ENCODE measurements at regions not wholly inside any gene's neighbourhood (a gene's known extent, or its start where the extent isn't known, plus 50 kb on each side); places are given as distances from the start of the nearest gene placed in this dataset.
"Not testable (repeated sequence)": the region's sequence is repeated elsewhere in the genome, so short reads cannot be mapped to it uniquely, and the experiment has no call there.

DNA sequence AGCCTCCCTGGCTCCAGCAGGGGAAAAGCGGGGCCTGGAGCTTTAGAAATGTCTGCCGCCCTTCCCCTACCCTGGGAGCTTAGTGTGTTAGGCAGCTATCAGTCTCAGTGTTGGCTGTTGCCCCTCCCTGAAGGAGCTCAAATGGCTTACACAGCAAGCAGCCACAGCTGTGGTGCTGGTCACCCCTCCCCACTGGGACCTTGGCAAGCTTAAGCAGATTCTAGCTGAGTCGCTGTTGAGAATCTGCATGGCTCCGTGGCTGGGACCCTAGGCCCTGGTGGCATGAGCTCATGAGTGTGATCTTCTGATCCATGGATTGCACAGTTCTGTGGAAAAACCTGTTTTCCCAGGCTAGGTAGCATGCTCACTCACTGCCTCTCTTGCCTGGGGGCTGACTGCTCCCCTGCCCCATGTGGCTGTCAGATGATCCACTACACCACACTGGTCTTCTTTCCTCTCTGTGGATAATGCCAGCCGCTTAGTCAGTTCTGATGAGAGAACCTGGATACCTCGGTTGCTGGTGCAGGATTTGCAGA lies 714.0 kb downstream of the MAFB start:
- TF ChIP-seq, protein P1, sequence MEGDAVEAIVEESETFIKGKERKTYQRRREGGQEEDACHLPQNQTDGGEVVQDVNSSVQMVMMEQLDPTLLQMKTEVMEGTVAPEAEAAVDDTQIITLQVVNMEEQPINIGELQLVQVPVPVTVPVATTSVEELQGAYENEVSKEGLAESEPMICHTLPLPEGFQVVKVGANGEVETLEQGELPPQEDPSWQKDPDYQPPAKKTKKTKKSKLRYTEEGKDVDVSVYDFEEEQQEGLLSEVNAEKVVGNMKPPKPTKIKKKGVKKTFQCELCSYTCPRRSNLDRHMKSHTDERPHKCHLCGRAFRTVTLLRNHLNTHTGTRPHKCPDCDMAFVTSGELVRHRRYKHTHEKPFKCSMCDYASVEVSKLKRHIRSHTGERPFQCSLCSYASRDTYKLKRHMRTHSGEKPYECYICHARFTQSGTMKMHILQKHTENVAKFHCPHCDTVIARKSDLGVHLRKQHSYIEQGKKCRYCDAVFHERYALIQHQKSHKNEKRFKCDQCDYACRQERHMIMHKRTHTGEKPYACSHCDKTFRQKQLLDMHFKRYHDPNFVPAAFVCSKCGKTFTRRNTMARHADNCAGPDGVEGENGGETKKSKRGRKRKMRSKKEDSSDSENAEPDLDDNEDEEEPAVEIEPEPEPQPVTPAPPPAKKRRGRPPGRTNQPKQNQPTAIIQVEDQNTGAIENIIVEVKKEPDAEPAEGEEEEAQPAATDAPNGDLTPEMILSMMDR (IDR thresholded peaks at IDR 0.05; ENCODE audit: insufficient read depth, low read length, poor library complexity, severe bottlenecking) = no peak
- no peak for DNase-seq (ENCODE audit: low read depth)
- H3K36me3 ChIP-seq (ENCODE audit: control insufficient read depth, insufficient read depth, low read length) = no peaks in the 10 kb centered on the region
- no peaks in the 10 kb centered on the region for H3K27me3 ChIP-seq (ENCODE audit: control insufficient read depth, insufficient read depth, low read length)
- no peak overlapping the region for H3K4me3 ChIP-seq (ENCODE audit: low read depth, low read length)

DNA sequence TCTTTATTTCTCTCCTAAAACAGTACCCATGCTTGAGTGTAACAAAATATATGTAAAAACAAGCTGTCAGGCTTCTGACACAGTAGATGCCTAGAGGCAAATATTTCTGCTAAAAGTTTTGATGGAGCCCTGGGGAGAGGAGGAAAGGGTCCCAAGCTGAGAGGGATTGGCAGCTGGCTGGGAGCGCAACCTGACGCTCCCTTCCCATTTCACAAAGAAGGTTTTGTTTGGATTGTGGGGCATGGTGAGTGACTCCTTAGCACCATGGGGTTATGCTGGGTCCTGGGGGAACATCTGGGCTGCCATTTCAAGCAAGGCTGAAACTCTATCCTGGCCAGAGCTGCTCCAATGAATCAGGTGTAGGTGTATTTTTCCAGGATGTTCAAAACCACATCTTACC lies 720.5 kb downstream of the MAFB start:
- Histone ChIP-seq H3K27me3 (ENCODE audit: control insufficient read depth, insufficient read depth, low read length) (no peaks in the 10 kb centered on the region), H3K36me3 (ENCODE audit: control insufficient read depth, insufficient read depth, low read length) (no peaks in the 10 kb centered on the region), H3K4me3 (ENCODE audit: low read depth, low read length) (no peak overlapping the region)
- TF ChIP-seq, protein P1 (IDR thresholded peaks at IDR 0.05; ENCODE audit: insufficient read depth, low read length, poor library complexity, severe bottlenecking) = no peak
- DNase-seq (ENCODE audit: low read depth) = no peak

DNA sequence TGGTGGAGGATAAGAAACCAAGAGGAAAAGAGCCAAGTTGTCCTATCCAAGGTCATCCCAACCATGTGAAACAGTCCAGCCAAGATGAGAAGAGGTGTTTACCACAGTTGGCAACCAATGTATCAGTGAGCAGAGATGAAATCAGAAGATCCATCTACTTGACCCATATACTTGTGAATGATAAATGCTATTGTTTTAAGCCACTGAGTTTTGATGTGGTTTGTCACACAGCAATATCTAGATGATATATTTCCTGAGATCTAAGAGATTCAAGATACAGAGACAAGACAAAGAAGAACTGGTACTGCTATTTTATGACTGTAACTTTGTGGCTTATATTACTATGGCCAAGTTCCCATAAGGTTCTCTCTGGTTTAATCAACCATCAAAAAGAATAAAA lies 721.2 kb downstream of the MAFB start:
- no peaks in the 10 kb centered on the region for H3K36me3 ChIP-seq (ENCODE audit: control insufficient read depth, insufficient read depth, low read length)
- H3K4me3 ChIP-seq (ENCODE audit: low read depth, low read length) = no peak overlapping the region
- TF ChIP-seq, protein P1 (IDR thresholded peaks at IDR 0.05; ENCODE audit: insufficient read depth, low read length, poor library complexity, severe bottlenecking) = no peak
- DNase-seq (ENCODE audit: low read depth) = no peak
- no peaks in the 10 kb centered on the region for H3K27me3 ChIP-seq (ENCODE audit: control insufficient read depth, insufficient read depth, low read length)

DNA sequence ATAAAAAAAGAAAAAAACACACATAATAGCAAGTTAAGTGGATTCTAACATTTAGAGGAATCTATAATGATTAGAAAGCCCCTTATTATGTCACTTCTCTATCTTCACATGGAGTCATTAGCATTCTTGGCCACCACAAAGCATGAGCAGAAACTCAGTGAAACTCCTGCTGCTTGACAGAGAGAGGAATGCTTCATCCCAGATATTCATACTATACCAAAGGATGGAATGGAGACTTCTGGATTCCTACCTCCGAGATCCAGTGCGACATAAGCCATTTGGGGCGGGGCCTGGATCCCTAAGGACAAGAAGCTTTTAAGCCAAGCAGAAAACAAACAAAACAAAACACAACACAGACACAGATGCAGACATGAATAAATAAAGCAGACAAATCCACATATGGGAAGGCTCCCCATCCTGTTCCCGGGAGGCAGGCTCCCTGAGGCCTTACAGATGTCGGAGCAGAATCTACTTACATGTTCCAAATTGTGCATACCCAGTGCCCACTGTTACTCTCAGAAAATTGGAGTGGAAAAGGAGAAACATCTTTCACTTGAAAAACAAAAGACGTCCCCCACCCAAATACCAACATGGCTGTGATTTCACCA lies 727.3 kb downstream of the MAFB start:
- TF ChIP-seq, protein P1 (IDR thresholded peaks at IDR 0.05; ENCODE audit: insufficient read depth, low read length, poor library complexity, severe bottlenecking) = no peak
- H3K36me3 ChIP-seq (ENCODE audit: control insufficient read depth, insufficient read depth, low read length) = no peaks in the 10 kb centered on the region
- H3K27me3 ChIP-seq (ENCODE audit: control insufficient read depth, insufficient read depth, low read length) = no peaks in the 10 kb centered on the region
- DNase-seq (ENCODE audit: low read depth) = no peak
- no peak overlapping the region for H3K4me3 ChIP-seq (ENCODE audit: low read depth, low read length)

DNA sequence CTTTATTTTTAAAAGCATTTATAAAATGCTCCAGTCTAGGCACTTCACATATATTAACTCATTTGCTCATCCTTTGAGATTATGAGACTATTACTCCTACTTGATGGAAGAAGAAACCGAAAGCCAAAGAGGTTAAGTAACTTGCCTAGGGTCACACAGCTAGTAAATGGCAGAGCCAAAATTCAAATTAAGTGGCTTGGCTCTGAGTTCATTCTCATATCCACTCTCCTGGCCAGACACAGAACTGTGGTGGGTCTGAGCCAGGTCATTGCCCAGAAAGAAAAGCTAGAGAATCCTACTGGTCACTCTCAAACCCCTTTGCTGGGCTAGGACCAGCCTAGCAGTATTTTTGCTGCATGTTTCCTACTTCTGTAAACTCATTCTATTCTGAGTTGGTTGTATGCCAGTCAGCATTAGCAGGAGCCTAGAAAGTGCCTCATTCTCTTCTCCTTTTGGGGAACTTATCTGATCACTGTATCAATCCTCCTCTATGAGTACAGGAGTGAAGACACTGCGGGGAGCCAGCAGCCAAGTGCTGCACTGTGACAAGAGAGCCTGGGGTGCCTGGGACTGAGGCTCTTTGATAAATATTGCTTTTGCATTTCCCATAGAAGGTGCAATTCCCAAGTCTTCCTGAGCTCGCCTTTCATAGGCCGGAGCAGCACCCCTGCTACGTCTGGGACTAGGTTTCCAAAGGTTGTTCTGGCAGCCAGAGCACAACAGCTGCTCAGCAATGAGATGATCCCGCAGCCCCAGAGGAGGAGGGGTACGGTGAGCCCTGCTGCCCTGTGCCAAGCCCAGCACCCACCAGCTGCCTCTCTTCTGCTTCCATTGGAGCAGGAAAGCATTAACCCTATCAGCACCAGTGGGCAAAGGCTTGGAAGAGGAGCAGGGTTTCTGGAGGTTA lies 728.3 kb downstream of the MAFB start:
- DNase-seq (ENCODE audit: low read depth) = no peak
- Histone ChIP-seq H3K4me3 (ENCODE audit: low read depth, low read length) (no peak overlapping the region), H3K36me3 (ENCODE audit: control insufficient read depth, insufficient read depth, low read length) (no peaks in the 10 kb centered on the region), H3K27me3 (ENCODE audit: control insufficient read depth, insufficient read depth, low read length) (no peaks in the 10 kb centered on the region)
- TF ChIP-seq, protein P1 (IDR thresholded peaks at IDR 0.05; ENCODE audit: insufficient read depth, low read length, poor library complexity, severe bottlenecking) = no peak

DNA sequence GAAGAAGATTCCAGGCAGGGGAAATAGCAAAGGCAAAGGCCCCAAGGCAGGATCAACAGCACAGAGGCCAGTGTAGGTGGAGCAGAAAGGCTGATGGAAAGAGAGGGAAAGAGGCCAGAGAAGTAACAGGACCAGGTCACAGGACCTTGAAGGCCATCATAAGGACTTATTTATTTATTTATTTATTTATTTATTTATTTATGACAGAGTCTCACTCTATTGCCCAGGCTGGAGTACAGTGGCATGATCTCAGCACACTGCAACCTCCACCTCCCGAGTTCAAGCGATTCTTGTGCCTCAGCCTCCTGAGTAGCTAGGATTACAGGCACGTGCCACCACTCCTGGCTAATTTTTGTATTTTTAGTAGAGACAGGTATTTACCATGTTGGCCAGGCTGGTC lies 731.1 kb downstream of the MAFB start:
- H3K4me3 ChIP-seq (ENCODE audit: low read depth, low read length); H3K27me3 ChIP-seq (ENCODE audit: control insufficient read depth, insufficient read depth, low read length); H3K36me3 ChIP-seq (ENCODE audit: control insufficient read depth, insufficient read depth, low read length); DNase-seq (ENCODE audit: low read depth): not testable (repeated sequence)

Measured in kidney epithelial cell (primary cell).